ENCODE measurements at regions not wholly inside any gene's neighbourhood (a gene's known extent, or its start where the extent isn't known, plus 50 kb on each side); places are given as distances from the start of the nearest gene placed in this dataset.

- DNase-seq (ENCODE audit: low read depth): no peak
Measured at GRCh38 chr12:24138041-24138440, 188.6 kb upstream of the SOX5 start.

DNA sequence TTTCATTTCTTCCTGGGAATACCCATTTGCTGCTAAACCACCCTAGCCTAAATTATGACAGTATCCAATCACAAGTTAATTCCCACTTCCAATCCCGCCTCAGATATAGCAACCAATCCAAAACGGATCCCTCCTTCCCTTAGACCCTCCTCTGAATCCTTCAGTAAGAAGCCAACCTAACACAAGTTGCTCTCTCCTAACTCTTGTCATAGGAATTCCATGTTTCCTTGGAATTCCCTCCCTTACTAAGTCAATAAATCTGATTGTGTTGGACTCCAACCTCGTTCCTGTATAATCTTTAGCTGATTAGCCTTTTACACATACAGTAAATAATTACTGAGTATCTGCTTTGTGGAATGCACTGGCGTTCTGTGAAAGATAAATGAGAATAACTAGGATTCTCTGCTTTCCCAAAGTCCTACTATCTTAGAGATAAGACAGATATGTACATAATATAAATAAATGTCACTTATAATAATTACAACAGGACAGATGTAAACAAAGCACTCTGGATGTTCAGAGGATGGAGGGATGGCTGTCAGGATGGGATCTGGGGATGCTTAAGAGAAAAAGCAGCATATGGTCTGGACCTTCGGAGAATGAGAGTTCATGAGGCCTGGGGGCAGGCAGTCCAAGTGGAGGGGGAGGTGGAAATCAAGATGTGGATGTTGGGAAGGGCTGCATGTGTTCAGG lies 185.8 kb upstream of the SOX5 start:
- no peak for DNase-seq (ENCODE audit: low read depth)

DNA sequence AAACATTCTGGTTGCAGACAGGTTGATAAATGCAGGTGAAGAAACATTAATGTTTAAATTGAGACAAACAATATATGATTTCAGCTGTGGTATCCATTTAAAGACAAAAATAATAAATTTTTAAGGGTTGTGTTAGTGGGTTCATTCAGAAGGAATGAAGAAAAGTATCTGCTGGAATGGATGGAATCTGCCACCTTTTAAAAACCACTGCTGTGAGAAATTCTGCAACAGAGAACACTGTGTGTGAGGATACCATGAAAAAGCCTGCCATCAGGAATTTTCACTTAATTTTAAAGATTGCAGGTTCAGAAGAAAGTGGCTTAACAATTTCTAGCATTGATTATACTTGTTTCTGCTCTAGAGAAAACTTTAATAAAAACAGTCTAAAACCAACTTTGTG lies 184.6 kb upstream of the SOX5 start:
- DNase-seq (ENCODE audit: low read depth): no peak

DNA sequence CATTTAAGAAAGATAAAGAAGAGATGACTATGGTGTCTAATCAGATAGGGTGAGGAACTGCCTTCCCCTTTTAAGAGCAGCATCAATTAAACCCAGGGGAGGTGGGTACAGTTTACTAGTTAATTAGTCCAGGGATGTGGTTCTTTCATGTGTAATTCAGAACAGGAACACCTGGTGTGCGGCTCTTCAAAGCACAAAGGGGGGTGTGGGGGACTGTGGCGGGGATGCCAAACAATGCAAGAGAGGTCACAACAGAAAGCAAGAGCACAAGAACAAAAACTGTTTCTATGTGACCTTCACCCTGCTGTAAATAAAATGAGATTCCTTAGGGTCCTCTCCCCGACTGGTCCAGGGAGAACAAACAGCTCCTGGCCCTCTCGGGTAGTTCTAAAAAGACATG lies 183.9 kb upstream of the SOX5 start:
- DNase-seq (ENCODE audit: low read depth): no peak

GRCh38 chr12:24127919-24128721 lies 178.7 kb upstream of the SOX5 start:
- no peak for DNase-seq (ENCODE audit: low read depth)

GRCh38 chr12:24125280-24125679 lies 175.8 kb upstream of the SOX5 start:
- DNase-seq (ENCODE audit: low read depth): no peak

GRCh38 chr12:24121911-24122310 lies 172.4 kb upstream of the SOX5 start:
- DNase-seq (ENCODE audit: low read depth): no peak

DNA sequence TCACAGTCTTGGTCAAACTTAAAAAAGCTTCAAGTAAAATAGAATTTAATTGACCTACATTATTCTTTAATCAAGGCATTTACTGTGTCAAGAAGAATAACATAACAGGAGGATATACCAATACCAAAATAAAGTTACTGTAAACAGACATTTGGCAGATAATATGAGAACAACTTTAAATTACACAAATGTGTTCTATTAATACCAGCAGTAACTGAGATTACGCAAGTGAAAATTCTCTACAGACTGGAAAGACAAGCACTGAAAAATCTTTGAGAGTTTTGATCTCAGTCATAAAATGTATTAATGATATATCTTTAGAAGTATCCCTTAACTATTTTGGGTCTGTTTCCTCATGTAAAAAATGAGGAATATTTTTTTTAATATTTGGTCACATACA lies 169.2 kb upstream of the SOX5 start:
- no peak for DNase-seq (ENCODE audit: low read depth)

GRCh38 chr12:24116548-24116947 lies 167.1 kb upstream of the SOX5 start:
- no peak for DNase-seq (ENCODE audit: low read depth)

DNA sequence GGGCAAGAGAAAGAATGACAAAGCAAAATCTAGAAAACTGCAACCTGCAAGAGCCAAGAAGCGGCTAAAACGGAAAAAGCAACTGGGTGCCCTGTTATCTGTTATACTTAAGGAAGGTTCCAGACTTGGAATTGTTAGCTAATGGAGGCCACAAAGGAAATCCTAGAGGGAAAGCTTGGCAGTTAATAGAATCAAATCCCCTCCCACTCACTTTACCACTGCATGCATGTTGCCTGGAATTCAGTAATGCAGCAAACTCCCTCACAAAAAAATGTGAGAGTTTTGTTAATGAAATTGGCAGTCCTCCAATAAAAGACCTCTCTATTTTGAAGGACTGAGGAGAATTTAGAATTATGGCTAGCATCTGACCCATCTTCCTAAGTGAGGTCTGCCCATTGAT lies 164.2 kb upstream of the SOX5 start:
- no peak for DNase-seq (ENCODE audit: low read depth)

DNA sequence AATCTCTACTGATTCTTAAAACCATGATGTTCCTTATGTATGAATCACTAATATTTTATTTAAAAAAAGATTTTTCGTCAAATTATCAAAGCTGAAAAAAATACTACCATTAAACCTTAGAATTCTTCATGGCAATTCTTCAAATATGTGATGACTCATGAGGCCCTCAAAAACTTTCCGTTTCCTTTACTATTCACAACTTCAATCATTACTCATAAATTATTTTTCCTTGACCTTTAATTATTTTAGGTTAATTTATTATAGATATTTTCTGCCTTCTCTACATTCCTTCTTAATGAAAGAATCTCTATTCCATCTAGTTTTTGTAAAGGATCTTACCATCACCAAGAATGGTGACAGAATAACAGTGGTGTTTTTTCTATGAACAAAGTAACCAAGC lies 162.1 kb upstream of the SOX5 start:
- DNase-seq (ENCODE audit: low read depth): peak; percentile 19

- no peak for DNase-seq (ENCODE audit: low read depth)
Measured at GRCh38 chr12:24111086-24111485, 161.6 kb upstream of the SOX5 start.

DNA sequence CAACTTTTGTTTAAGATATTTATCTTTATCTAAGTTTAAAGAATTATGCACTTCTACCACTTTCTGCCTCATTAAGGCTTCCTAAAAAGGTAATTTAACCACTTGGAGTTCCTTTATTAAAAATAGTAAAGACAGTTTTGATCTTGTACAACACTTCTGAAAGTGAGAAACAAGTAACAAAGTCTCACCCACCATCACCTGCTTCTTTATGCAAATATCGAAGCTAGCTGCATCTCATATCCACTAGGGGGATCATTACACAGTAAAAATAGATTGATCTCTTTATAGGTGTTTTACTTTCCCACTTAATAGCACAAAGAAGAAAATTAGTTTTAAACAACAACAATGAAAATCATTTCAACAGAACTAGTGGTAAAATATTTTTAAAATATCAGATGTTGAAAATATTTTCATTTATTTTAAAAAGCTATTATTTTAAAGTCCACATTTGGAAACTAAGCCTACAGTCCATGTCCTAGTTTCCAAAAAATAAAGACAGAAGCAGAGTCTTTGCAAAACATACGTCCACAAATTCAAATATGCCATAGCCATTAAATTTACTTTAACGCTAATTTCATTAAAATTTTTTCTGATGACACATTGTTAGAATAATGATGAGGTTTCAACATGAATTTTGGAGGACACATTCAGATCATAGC lies 160.0 kb upstream of the SOX5 start:
- no peak for DNase-seq (ENCODE audit: low read depth)

- no peak for DNase-seq (ENCODE audit: low read depth)
Measured at GRCh38 chr12:24102676-24103075, 153.2 kb upstream of the SOX5 start.

DNA sequence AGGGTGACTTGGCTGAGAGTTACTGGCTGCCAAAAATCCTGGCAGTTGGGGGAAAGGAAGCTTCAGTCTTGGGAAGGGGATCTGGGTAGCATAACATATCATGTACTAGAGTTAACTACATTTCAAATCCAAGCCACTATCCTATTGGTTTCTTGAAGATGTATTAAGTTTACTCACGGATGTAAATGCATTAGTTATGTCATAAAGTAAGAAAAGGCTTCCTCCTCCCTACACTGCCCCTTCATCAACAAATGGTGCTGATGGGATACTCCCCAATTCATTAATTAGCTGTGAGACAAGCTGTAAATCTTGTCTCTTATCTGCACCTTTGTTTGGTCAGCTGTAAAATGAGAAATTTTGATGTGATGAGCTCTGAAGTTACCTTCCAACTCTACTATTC lies 150.1 kb upstream of the SOX5 start:
- no peak for DNase-seq (ENCODE audit: low read depth)

DNA sequence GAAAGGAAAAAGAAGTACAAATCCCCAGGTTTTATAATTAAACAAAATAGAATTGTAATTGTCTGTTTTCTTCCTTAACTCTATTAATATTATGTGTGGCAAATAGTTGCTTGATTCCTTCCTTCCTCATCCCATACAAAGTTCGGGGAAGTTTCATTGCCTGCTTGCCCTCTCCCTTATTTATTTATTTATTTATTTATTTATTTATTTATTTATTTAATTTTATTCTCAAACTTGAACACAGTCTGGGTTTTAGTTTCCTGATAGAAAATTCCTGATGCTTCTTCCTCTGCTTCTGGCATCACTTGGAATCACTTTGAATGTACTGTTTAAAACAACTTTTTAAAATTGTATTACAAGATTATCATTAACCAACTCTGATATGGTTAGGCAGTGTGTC lies 145.8 kb upstream of the SOX5 start:
- DNase-seq (ENCODE audit: low read depth): no peak

GRCh38 chr12:24089510-24089890 lies 140.0 kb upstream of the SOX5 start:
- DNase-seq (ENCODE audit: low read depth): no peak

GRCh38 chr12:24088751-24089509 lies 139.5 kb upstream of the SOX5 start:
- no peak for DNase-seq (ENCODE audit: low read depth)

DNA sequence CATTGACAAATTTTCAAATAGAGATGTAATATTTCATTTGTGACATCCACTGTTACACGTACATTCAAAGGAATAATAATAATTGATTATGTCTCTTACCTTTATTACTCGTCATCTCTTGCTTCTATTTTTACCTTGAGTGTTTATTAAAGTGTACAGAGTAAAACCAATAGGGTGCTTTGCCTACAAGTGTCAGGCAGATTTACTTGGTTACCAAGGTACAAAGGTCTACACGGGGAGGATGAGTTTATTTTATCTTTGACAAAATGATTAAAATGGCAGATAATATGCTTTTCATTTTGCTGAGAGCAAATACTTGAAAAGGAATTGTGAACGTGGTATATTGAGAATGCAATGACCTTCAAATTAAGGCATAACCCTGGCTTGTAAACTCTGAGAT lies 137.8 kb upstream of the SOX5 start:
- no peak for DNase-seq (ENCODE audit: low read depth)

- DNase-seq (ENCODE audit: low read depth): no peak
Measured at GRCh38 chr12:24084800-24085199, 135.3 kb upstream of the SOX5 start.

DNA sequence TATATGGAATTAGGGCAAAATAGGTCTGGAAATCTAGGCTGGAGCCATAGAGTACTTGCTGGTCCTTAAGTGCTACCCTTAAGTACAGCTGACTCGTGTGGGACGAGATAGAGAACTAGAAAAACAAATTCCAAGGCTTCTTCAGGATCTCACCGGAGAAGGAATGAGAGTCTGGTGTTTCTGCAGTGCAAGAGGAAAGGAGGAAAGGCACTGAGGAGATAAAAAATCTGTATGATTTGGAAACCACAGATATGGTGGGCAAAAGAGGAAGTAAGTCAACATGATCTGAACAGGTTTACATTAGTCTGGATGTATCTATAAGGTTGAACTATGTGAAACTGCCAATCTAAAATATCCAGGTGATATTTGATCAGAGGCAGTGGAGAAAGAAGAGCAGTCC lies 134.4 kb upstream of the SOX5 start:
- DNase-seq (ENCODE audit: low read depth): no peak

GRCh38 chr12:24081606-24082005 lies 132.1 kb upstream of the SOX5 start:
- no peak for DNase-seq (ENCODE audit: low read depth)
